HG02870 (cell line): ENCODE measurements at regions not wholly inside any gene's neighbourhood (a gene's known extent, or its start where the extent isn't known, plus 50 kb on each side); places are given as distances from the start of the nearest gene placed in this dataset.
"Not testable (repeated sequence)": the region's sequence is repeated elsewhere in the genome, so short reads cannot be mapped to it uniquely, and the experiment has no call there.

ENCODE experiments used
- ATAC-seq: cut with Tn5 transposase; IDR thresholded peaks from one replicate; pipeline ENCODE4 v1.9.1; 2021; ENCODE audit warnings: mild to moderate bottlenecking, moderate library complexity; ENCODE audit not compliant: unreplicated experiment

- no peak for ATAC-seq
These were observed 521.3 kb upstream of the CHORDC1 start for GRCh38 chr11:90744169-90744568.

- ATAC-seq: no peak
These were observed 516.0 kb upstream of the CHORDC1 start for GRCh38 chr11:90738799-90739198.

GRCh38 chr11:90737444-90738050, 514.7 kb upstream of the CHORDC1 start:
- ATAC-seq: no peak

- ATAC-seq: no peak
These were observed 509.6 kb upstream of the CHORDC1 start for GRCh38 chr11:90732486-90732885.

- ATAC-seq: no peak
These were observed 500.6 kb upstream of the CHORDC1 start for GRCh38 chr11:90723475-90723874.

- no peak for ATAC-seq
These were observed 499.8 kb upstream of the CHORDC1 start for GRCh38 chr11:90722552-90723190.

GRCh38 chr11:90717522-90717921, 494.7 kb upstream of the CHORDC1 start:
- no peak for ATAC-seq

- no peak for ATAC-seq
These were observed 482.8 kb upstream of the CHORDC1 start for GRCh38 chr11:90705661-90706060.

GRCh38 chr11:90704510-90704909, 481.7 kb upstream of the CHORDC1 start:
- no peak for ATAC-seq

GRCh38 chr11:90701716-90702115, 478.9 kb upstream of the CHORDC1 start:
- no peak for ATAC-seq

GRCh38 chr11:90700789-90701439, 478.1 kb upstream of the CHORDC1 start:
- peak; percentile 91 for ATAC-seq

- no peak for ATAC-seq
These were observed 477.0 kb upstream of the CHORDC1 start for GRCh38 chr11:90699791-90700400.

- no peak for ATAC-seq
These were observed 475.4 kb upstream of the CHORDC1 start for GRCh38 chr11:90698238-90698637.

GRCh38 chr11:90675496-90675895, 452.6 kb upstream of the CHORDC1 start:
- ATAC-seq: not testable (repeated sequence)

- no peak for ATAC-seq
These were observed 446.2 kb upstream of the CHORDC1 start for GRCh38 chr11:90669094-90669493.

GRCh38 chr11:90668502-90668901, 445.7 kb upstream of the CHORDC1 start:
- no peak for ATAC-seq

GRCh38 chr11:90661233-90661632, 438.4 kb upstream of the CHORDC1 start:
- ATAC-seq: no peak

GRCh38 chr11:90656171-90656570, 433.3 kb upstream of the CHORDC1 start:
- ATAC-seq: no peak

- ATAC-seq: no peak
These were observed 427.3 kb upstream of the CHORDC1 start for GRCh38 chr11:90650153-90650552.

GRCh38 chr11:90646706-90647105, 423.9 kb upstream of the CHORDC1 start:
- ATAC-seq: no peak

GRCh38 chr11:90646266-90646665, 423.4 kb upstream of the CHORDC1 start:
- no peak for ATAC-seq

- ATAC-seq: no peak
These were observed 416.7 kb upstream of the CHORDC1 start for GRCh38 chr11:90639461-90639993.
